Thyroid gland (tissue), 4 donors: ENCODE measurements at regions not wholly inside any gene's neighbourhood (a gene's known extent, or its start where the extent isn't known, plus 50 kb on each side); places are given as distances from the start of the nearest gene placed in this dataset.

Experiments used
- DNase-seq, 2 donors: peaks; one replicate each; pipeline ENCODE4 v3.0.0-alpha.2; 2019
- H3K27ac ChIP-seq, 3 donors: fragments of 200-600 bp; sonication (generic); 1 replicate in 2 of 3; 2 replicates in 1 of 3; pipeline ENCODE4 v1.5.1; 2016 to 2019; ENCODE audit warnings: mild to moderate bottlenecking in 1 of 3, moderate library complexity in 1 of 3
- H3K27me3 ChIP-seq: fragments of 200-600 bp; sonication (generic); one replicate; pipeline ENCODE4 v1.5.1; 2019
- H3K36me3 ChIP-seq, 2 donors: fragments of 200-600 bp; sonication (generic); one replicate each; pipeline ENCODE4 v1.5.1; 2016 to 2019
- H3K4me1 ChIP-seq, 2 donors: fragments of 200-600 bp; sonication (generic); one replicate each; pipeline ENCODE4 v1.5.1; 2017 to 2019
- H3K4me3 ChIP-seq, 3 donors: fragments of 200-600 bp; sonication (generic); replicated peaks in 1 of 3; 1 replicate in 2 of 3; 2 replicates in 1 of 3; pipeline ENCODE4 v1.5.1; 2016; ENCODE audit warnings: mild to moderate bottlenecking in 1 of 3
- H3K9me3 ChIP-seq: fragments of 200-600 bp; sonication (generic); one replicate; pipeline ENCODE4 v1.5.1; 2017
- CTCF ChIP-seq, 6 experiments: fragments of 200-600 bp in 3 of 6; fragments of 450-650 bp in 3 of 6; sonication (generic) in 3 of 6; IDR thresholded peaks; one replicate each; pipeline ENCODE4 v1.5.1; 2016 to 2019; ENCODE audit warnings: antibody characterized with exemption in 6 of 6, mild to moderate bottlenecking in 2 of 6, inconsistent platforms in 1 of 6, moderate library complexity in 1 of 6
- POLR2A ChIP-seq, 2 donors: fragments of 450-650 bp; IDR thresholded peaks; one replicate each; pipeline ENCODE4 v1.6.1; 2017; ENCODE audit warnings: antibody characterized with exemption in 2 of 2, mild to moderate bottlenecking in 2 of 2, moderate library complexity in 1 of 2
- WGBS, 2 donors: methylation state at CpG; one replicate each; pipeline ENCODE4 v1.1.5; 2017; 5-methylcytosine and 5-hydroxymethylcytosine counted together
- intact Hi-C: fragments of 100-400 bp; cut with DNase I; formaldehyde crosslinking; loops from one replicate; pipeline ENCODE4 v1.15.1; 2023

DNA sequence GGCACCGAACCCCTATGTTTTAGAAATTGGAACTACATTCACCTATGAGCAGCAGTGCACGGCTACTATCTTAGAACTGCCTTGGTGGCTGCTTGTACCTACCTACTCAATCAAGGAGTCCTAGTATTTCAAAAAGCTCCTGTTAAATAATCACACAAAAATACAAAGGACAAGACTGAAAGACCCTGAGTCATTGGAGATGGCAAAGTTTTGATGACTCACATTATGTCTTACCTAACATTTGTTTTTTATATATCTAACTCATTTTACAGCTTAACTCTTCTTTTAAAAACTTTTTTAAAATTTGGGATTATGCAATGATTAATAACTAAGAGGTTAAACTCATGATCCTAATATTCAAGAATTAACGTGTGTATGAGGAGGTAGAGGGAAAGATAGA is 1206.0 kb upstream of the TMPRSS15 start:
- Histone ChIP-seq H3K27me3 (no peaks in the 10 kb centered on the region), H3K27ac (no peak overlapping the region), H3K9me3 (no peaks in the 10 kb centered on the region), H3K36me3 (no peaks in the 10 kb centered on the region), H3K4me3 (no peak overlapping the region), H3K4me1 (no peaks in the 10 kb centered on the region)
- intact Hi-C loops = no loop called here
- TF ChIP-seq CTCF (IDR thresholded peaks at IDR 0.05) (no peak), POLR2A (IDR thresholded peaks at IDR 0.05) (no peak)
- WGBS, 2 donors = 82 to 88% methylated on average over 3 of the region's 3 CpGs
- DNase-seq = no peak

- intact Hi-C loops = no loop called here
- TF ChIP-seq POLR2A (IDR thresholded peaks at IDR 0.05) = no peak
- TF ChIP-seq CTCF (IDR thresholded peaks at IDR 0.05) = no peak
- no peak for DNase-seq
- Histone ChIP-seq H3K9me3 (no peaks in the 10 kb centered on the region), H3K36me3 (no peaks in the 10 kb centered on the region), H3K4me3 (no peak overlapping the region), H3K4me1 (no peaks in the 10 kb centered on the region), H3K27me3 (no peaks in the 10 kb centered on the region), H3K27ac (no peak overlapping the region)
- 81 to 82% methylated on average over 2 of the region's 2 CpGs for WGBS, 2 donors
Measured at GRCh38 chr21:19621837-19622496, 1218.4 kb upstream of the TMPRSS15 start.

DNA sequence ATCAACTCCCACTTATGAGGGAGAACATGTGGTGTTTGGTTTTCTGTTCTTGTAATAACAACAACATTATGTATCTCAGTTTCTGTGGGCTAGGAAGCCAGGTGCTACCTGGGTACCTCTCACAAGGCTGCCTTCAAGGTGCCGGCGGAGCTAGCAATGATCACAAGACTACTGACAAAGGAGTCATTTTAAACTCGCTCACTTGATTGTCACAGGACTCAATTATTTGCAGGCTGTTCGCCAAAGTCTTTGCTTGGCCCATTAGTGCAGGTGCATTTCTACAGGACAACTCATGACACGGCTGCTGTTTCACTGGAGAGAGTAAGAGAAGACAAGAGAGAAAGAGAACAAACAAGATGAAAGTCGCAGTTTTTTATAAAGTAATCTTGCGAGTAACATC is 1237.4 kb upstream of the TMPRSS15 start:
- Histone ChIP-seq H3K36me3 (no peaks in the 10 kb centered on the region), H3K9me3 (no peaks in the 10 kb centered on the region), H3K4me3 (no peak overlapping the region), H3K27ac (no peak overlapping the region), H3K4me1 (no peaks in the 10 kb centered on the region), H3K27me3 (no peaks in the 10 kb centered on the region)
- no peak for DNase-seq
- intact Hi-C loops = no loop called here
- WGBS, 2 donors = 86 to 87% methylated on average over 7 of the region's 7 CpGs
- TF ChIP-seq CTCF (IDR thresholded peaks at IDR 0.05) (no peak), POLR2A (IDR thresholded peaks at IDR 0.05) (no peak)

DNA sequence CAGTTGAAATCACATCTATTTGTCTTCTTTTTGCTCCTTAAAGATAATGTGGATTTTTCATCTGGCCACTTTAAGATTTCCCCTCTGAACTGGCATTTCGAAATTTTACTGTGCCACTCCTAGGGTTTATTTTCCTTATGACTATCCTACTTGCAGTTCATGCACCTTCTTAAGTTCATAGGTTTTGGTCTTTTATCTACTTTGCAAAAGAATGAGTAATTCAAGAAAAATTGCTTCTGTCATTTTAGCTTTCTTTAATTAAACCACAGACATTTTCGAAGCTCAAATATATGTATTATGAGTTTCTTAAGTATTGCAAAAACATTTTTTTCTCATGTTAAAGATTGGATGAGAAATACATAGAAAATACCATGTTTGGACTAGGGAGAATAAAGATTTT is 1244.8 kb upstream of the TMPRSS15 start:
- Histone ChIP-seq H3K9me3 (no peaks in the 10 kb centered on the region), H3K4me1 (no peaks in the 10 kb centered on the region), H3K36me3 (no peaks in the 10 kb centered on the region), H3K27me3 (no peaks in the 10 kb centered on the region), H3K4me3 (no peak overlapping the region), H3K27ac (no peak overlapping the region)
- TF ChIP-seq POLR2A (IDR thresholded peaks at IDR 0.05) = no peak
- TF ChIP-seq CTCF (IDR thresholded peaks at IDR 0.05) = no peak
- WGBS, 2 donors = 71% methylated on average over 2 of the region's 2 CpGs
- intact Hi-C loops = no loop called here
- DNase-seq = no peak

GRCh38 chr21:19683492-19683891 is 1279.9 kb upstream of the TMPRSS15 start:
- Histone ChIP-seq H3K36me3 (no peaks in the 10 kb centered on the region), H3K4me1 (no peaks in the 10 kb centered on the region), H3K9me3 (no peaks in the 10 kb centered on the region), H3K4me3 (no peak overlapping the region), H3K27ac (no peak overlapping the region), H3K27me3 (no peaks in the 10 kb centered on the region)
- DNase-seq = no peak
- TF ChIP-seq POLR2A (IDR thresholded peaks at IDR 0.05) (no peak), CTCF (IDR thresholded peaks at IDR 0.05) (no peak)
- intact Hi-C loops = no loop called here
- 61 to 81% methylated on average over 1 to 2 of the region's 2 CpGs for WGBS, 2 donors
